Nephron progenitor cell (in vitro differentiated cells): ENCODE measurements at regions not wholly inside any gene's neighbourhood (a gene's known extent, or its start where the extent isn't known, plus 50 kb on each side); places are given as distances from the start of the nearest gene placed in this dataset.

Experiments used
- DNase-seq: peaks from one replicate; pipeline ENCODE4 v3.0.0; 2021
- H3K27ac Mint-ChIP-seq: 2 replicates; pipeline ENCODE4 v1.8.0; 2021; ENCODE audit warnings: mild to moderate bottlenecking, moderate library complexity, mixed read lengths
- H3K27me3 Mint-ChIP-seq: 2 replicates; pipeline ENCODE4 v1.8.0; 2021; ENCODE audit warnings: mild to moderate bottlenecking, low read depth, mixed read lengths; ENCODE audit not compliant: poor library complexity
- H3K36me3 Mint-ChIP-seq: 2 replicates; pipeline ENCODE4 v1.8.0; 2021; ENCODE audit warnings: low read depth, mixed read lengths
- H3K4me1 Mint-ChIP-seq: 2 replicates; pipeline ENCODE4 v1.8.0; 2021; ENCODE audit warnings: mixed read lengths
- H3K4me3 Mint-ChIP-seq: 2 replicates; pipeline ENCODE4 v1.8.0; 2021; ENCODE audit warnings: mild to moderate bottlenecking, moderate library complexity, mixed read lengths
- H3K9me3 Mint-ChIP-seq: 2 replicates; pipeline ENCODE4 v1.8.0; 2021; ENCODE audit warnings: mild to moderate bottlenecking, moderate library complexity, mixed read lengths
- CTCF ChIP-seq: fragments of 200-600 bp; sonication (generic); IDR thresholded peaks from 2 replicates; pipeline ENCODE4 v1.5.0; 2021; ENCODE audit warnings: antibody characterized with exemption

DNA sequence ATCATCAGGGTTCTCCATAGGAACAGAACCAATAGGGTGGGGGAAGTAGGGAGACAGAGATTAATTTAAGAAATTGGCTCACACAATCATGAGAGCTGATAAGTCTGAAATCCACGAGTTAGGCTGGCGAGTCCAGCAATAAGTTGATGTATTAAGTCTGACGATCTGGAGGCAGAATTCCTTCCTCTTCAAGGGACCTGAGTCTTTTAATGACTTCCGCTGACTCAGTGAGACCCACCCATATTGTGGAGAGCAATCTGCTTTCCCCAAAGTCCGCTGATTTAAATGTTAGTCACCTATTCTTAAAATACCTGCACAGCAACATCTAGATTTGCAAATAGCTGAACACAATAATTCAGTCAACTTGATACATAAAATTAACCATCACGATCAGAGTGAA lies 97.8 kb downstream of the SPTSSA start:
- no peaks in the 10 kb centered on the region for H3K36me3 Mint-ChIP-seq
- H3K4me1 Mint-ChIP-seq = peaks cover 14% of the 10 kb centered on the region

DNA sequence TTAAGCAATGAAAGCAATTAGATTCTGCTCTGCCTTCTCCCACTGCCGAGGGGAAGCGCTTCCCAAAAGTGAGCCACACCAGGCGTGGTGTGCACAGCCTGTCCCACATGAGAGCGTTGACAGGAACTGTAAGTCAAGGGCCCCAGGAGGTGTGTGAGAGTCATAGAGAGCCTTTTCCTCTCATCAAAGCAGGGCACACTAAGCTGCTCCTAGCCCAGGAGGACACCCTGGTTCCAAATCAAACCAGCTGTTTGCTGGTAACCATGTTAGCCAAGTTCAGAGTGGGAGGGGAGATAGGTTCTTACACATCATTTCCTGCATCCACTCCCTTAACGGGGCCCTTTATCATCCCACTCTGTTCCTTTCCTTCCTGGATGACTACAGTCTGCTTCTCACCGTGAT lies 98.3 kb downstream of the SPTSSA start:
- H3K27me3 Mint-ChIP-seq = peaks cover 8% of the 10 kb centered on the region
- no peak overlapping the region for H3K4me3 Mint-ChIP-seq
- DNase-seq = no peak
- no peaks in the 10 kb centered on the region for H3K9me3 Mint-ChIP-seq
- H3K27ac Mint-ChIP-seq = no peak overlapping the region
- H3K4me1 Mint-ChIP-seq = peaks cover 14% of the 10 kb centered on the region
- TF ChIP-seq CTCF = no peak
- no peaks in the 10 kb centered on the region for H3K36me3 Mint-ChIP-seq

More for the DNA sequence above, 97.8 kb downstream of the SPTSSA start:
- no peak for TF ChIP-seq CTCF
- H3K27me3 Mint-ChIP-seq = peaks cover 8% of the 10 kb centered on the region
- DNase-seq = no peak
- H3K27ac Mint-ChIP-seq = no peak overlapping the region
- H3K4me3 Mint-ChIP-seq = no peak overlapping the region
- H3K9me3 Mint-ChIP-seq = no peaks in the 10 kb centered on the region

DNA sequence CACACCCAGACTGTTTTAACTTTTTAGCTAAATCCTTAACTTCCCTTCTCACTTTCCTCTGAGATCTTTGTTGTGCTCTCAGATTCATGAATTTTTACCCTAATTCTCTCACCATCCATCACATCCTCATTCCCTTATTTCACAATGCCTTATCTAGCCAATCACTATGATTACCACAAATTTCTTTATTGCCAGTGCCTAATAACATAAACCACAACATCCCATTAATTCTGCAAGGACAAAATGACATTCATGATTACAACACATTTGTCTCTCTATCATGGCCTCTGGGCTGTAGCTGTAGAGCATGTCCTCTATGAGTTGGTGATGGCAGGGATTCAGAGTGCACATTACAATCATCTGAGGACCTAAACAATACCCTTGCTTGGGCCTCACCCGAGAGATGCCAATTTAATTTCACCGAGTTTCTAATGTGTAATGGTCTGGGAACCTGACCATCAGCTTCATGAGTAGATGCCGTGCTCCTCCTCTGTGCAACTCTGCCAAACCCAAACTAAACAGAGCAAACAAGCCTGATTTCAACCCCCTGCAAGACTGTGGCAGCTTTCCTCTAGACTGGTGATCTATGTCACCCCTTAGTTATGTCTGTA lies 99.3 kb downstream of the SPTSSA start:
- no peaks in the 10 kb centered on the region for H3K36me3 Mint-ChIP-seq
- H3K9me3 Mint-ChIP-seq = no peaks in the 10 kb centered on the region
- no peak overlapping the region for H3K4me3 Mint-ChIP-seq
- peaks cover 8% of the 10 kb centered on the region for H3K27me3 Mint-ChIP-seq
- H3K27ac Mint-ChIP-seq = no peak overlapping the region
- H3K4me1 Mint-ChIP-seq = peaks cover 14% of the 10 kb centered on the region
- TF ChIP-seq CTCF = no peak
- DNase-seq = no peak

- Mint-ChIP-seq H3K27me3 (peaks cover 8% of the 10 kb centered on the region), H3K4me1 (peaks cover 14% of the 10 kb centered on the region), H3K27ac (no peak overlapping the region), H3K4me3 (no peak overlapping the region), H3K9me3 (no peaks in the 10 kb centered on the region), H3K36me3 (no peaks in the 10 kb centered on the region)
- no peak for TF ChIP-seq CTCF
- DNase-seq = no peak
Observed at GRCh38 chr14:34361504-34362011, 100.5 kb downstream of the SPTSSA start.

GRCh38 chr14:34359420-34360117 lies 102.5 kb downstream of the SPTSSA start:
- no peak for TF ChIP-seq CTCF
- H3K27me3 Mint-ChIP-seq = peaks cover 6% of the 10 kb centered on the region

More at GRCh38 chr14:34359420-34360117, 102.5 kb downstream of the SPTSSA start:
- Mint-ChIP-seq H3K4me3 (no peak overlapping the region), H3K36me3 (no peaks in the 10 kb centered on the region), H3K27ac (no peak overlapping the region), H3K9me3 (no peaks in the 10 kb centered on the region), H3K4me1 (peaks cover 14% of the 10 kb centered on the region)
- DNase-seq = no peak
